NB4 (cell line): ENCODE measurements at regions not wholly inside any gene's neighbourhood (a gene's known extent, or its start where the extent isn't known, plus 50 kb on each side); places are given as distances from the start of the nearest gene placed in this dataset.

Source experiments
- POLR2A ChIP-seq: IDR thresholded peaks from 2 replicates; pipeline ENCODE4 v1.6.1; 2011; ENCODE audit warnings: mild to moderate bottlenecking; ENCODE audit not compliant: insufficient read length; ENCODE audit errors: extremely low read depth
- TF ChIP-seq, protein P1 (sequence below): IDR thresholded peaks from one replicate; pipeline ENCODE4 v1.5.1; 2012; ENCODE audit warnings: low read depth, low read length

DNA sequence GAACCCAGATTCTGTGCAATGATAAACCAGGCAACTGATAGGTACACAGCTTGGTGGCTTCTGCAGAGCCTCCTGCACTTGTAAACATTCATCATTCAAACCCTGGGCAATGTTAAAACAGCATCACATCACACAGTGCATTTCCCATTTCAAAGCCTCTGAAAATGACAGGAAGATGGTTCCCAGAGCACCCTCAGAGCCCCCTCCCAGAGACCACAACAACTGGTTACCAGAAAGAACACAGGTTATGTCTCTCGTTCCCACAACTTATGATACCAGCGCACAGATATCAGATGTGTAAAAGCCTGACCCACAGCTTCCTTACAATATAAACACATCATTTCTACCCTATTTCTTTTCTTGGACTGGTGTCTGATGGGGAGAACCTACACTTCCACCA, 248.7 kb downstream of the AUH start:
- TF ChIP-seq, protein P1, sequence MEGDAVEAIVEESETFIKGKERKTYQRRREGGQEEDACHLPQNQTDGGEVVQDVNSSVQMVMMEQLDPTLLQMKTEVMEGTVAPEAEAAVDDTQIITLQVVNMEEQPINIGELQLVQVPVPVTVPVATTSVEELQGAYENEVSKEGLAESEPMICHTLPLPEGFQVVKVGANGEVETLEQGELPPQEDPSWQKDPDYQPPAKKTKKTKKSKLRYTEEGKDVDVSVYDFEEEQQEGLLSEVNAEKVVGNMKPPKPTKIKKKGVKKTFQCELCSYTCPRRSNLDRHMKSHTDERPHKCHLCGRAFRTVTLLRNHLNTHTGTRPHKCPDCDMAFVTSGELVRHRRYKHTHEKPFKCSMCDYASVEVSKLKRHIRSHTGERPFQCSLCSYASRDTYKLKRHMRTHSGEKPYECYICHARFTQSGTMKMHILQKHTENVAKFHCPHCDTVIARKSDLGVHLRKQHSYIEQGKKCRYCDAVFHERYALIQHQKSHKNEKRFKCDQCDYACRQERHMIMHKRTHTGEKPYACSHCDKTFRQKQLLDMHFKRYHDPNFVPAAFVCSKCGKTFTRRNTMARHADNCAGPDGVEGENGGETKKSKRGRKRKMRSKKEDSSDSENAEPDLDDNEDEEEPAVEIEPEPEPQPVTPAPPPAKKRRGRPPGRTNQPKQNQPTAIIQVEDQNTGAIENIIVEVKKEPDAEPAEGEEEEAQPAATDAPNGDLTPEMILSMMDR: no peak
- no peak for TF ChIP-seq POLR2A
